OCI-LY7 (cell line): ENCODE measurements at regions not wholly inside any gene's neighbourhood (a gene's known extent, or its start where the extent isn't known, plus 50 kb on each side); places are given as distances from the start of the nearest gene placed in this dataset.

Experiments
- CTCF ChIP-seq: fragments of 200-600 bp; sonication (generic); conservative IDR thresholded peaks from 2 replicates; pipeline ENCODE4 v1.5.1; 2014; ENCODE audit warnings: mild to moderate bottlenecking, antibody characterized with exemption, low read length, moderate library complexity, mixed read lengths
- EZH2phosphoT487 ChIP-seq: fragments of 200-600 bp; sonication (generic); IDR thresholded peaks from 2 replicates; pipeline ENCODE4 v1.6.1; 2018; ENCODE audit warnings: low read depth, borderline replicate concordance, mild to moderate bottlenecking, mixed run types, antibody characterized with exemption, low read length, moderate library complexity, mixed read lengths

GRCh38 chr2:65919550-65920188, 487.3 kb upstream of the SPRED2 start:
- TF ChIP-seq CTCF (no peak), EZH2phosphoT487 (no peak)
